Stimulated activated naive B cell treated with anti-CD40 and anti-IgM and Interleukin-4, amounts not matched to agents 10 μg/mL and 1 μg/mL and 100 μg/mL, for 72 hours (primary cell): ENCODE measurements at regions not wholly inside any gene's neighbourhood (a gene's known extent, or its start where the extent isn't known, plus 50 kb on each side); places are given as distances from the start of the nearest gene placed in this dataset.

ENCODE experiments used
- ATAC-seq, 2 donors: fragments of 150-1000 bp; cut with Tn5 transposase; replicated peaks; 2 replicates each; pipeline ENCODE4 v1.10.0; 2021; ENCODE audit warnings: moderate library complexity in 1 of 2
- DNase-seq: peaks from one replicate; pipeline ENCODE4 v3.0.0; 2021
- H3K27ac Mint-ChIP-seq: one replicate; pipeline ENCODE4 v1.8.0; 2022; ENCODE audit warnings: mild to moderate bottlenecking, mixed read lengths
- H3K27me3 Mint-ChIP-seq, 2 donors: one replicate each; pipeline ENCODE4 v1.8.0; 2022; ENCODE audit warnings: mixed read lengths in 2 of 2
- H3K36me3 Mint-ChIP-seq, 2 donors: one replicate each; pipeline ENCODE4 v1.8.0; 2022; ENCODE audit warnings: mixed read lengths in 2 of 2, mild to moderate bottlenecking in 1 of 2
- H3K4me1 Mint-ChIP-seq, 2 donors: one replicate each; pipeline ENCODE4 v1.8.0; 2022; ENCODE audit warnings: mixed read lengths in 2 of 2, mild to moderate bottlenecking in 1 of 2
- H3K4me3 Mint-ChIP-seq, 2 donors: one replicate each; pipeline ENCODE4 v1.8.0; 2022; ENCODE audit warnings: mild to moderate bottlenecking in 2 of 2, mixed read lengths in 2 of 2, moderate library complexity in 1 of 2
- H3K9me3 Mint-ChIP-seq, 2 donors: one replicate each; pipeline ENCODE4 v1.8.0; 2022; ENCODE audit warnings: mixed read lengths in 2 of 2, mild to moderate bottlenecking in 1 of 2

GRCh38 chr10:130400890-130401289, 264.7 kb downstream of the GLRX3 start:
- Mint-ChIP-seq H3K36me3 (no peaks in the 10 kb centered on the region), H3K27ac (no peak overlapping the region)
- ATAC-seq = no peak

GRCh38 chr10:130401860-130402765, 265.9 kb downstream of the GLRX3 start:
- no peak for ATAC-seq
- H3K4me3 Mint-ChIP-seq = no peak overlapping the region
- H3K9me3 Mint-ChIP-seq = peaks cover 5 to 10% of the 10 kb centered on the region in 2 donors
- H3K27ac Mint-ChIP-seq = no peak overlapping the region
- DNase-seq = no peak
- H3K27me3 Mint-ChIP-seq = peaks cover 0 to 11% of the 10 kb centered on the region in 2 donors
- H3K36me3 Mint-ChIP-seq = no peaks in the 10 kb centered on the region
- H3K4me1 Mint-ChIP-seq = no peaks in the 10 kb centered on the region

More at GRCh38 chr10:130400890-130401289, 264.7 kb downstream of the GLRX3 start:
- H3K9me3 Mint-ChIP-seq = peaks cover 9 to 10% of the 10 kb centered on the region in 2 donors
- DNase-seq = no peak
- H3K4me1 Mint-ChIP-seq = no peaks in the 10 kb centered on the region
- H3K27me3 Mint-ChIP-seq = peaks cover 0 to 11% of the 10 kb centered on the region in 2 donors
- no peak overlapping the region for H3K4me3 Mint-ChIP-seq

GRCh38 chr10:130403153-130404075, 267.2 kb downstream of the GLRX3 start:
- no peak overlapping the region for H3K4me3 Mint-ChIP-seq
- H3K9me3 Mint-ChIP-seq = peaks cover 2 to 3% of the 10 kb centered on the region in 2 donors
- H3K36me3 Mint-ChIP-seq = no peaks in the 10 kb centered on the region
- no peak overlapping the region for H3K27ac Mint-ChIP-seq
- peaks cover 0 to 11% of the 10 kb centered on the region in 2 donors for H3K27me3 Mint-ChIP-seq
- ATAC-seq = no peak
- H3K4me1 Mint-ChIP-seq = no peaks in the 10 kb centered on the region
- DNase-seq = no peak

- no peaks in the 10 kb centered on the region for H3K36me3 Mint-ChIP-seq
- H3K9me3 Mint-ChIP-seq = no peaks in the 10 kb centered on the region
- DNase-seq = no peak
- no peaks in the 10 kb centered on the region for H3K4me1 Mint-ChIP-seq
- H3K27ac Mint-ChIP-seq = no peak overlapping the region
- no peak for ATAC-seq
- peaks cover 0 to 11% of the 10 kb centered on the region in 2 donors for H3K27me3 Mint-ChIP-seq
- H3K4me3 Mint-ChIP-seq = no peak overlapping the region
Observed at GRCh38 chr10:130404476-130405055, 268.4 kb downstream of the GLRX3 start.

GRCh38 chr10:130407052-130407451, 270.9 kb downstream of the GLRX3 start:
- Mint-ChIP-seq H3K4me3 (no peak overlapping the region), H3K27ac (no peak overlapping the region), H3K36me3 (no peaks in the 10 kb centered on the region), H3K27me3 (peaks cover 0 to 11% of the 10 kb centered on the region in 2 donors), H3K4me1 (no peaks in the 10 kb centered on the region), H3K9me3 (no peaks in the 10 kb centered on the region)
- DNase-seq (no peak), ATAC-seq (no peak)

GRCh38 chr10:130409331-130409730, 273.1 kb downstream of the GLRX3 start:
- DNase-seq (no peak), ATAC-seq (no peak)
- Mint-ChIP-seq H3K27ac (no peak overlapping the region), H3K9me3 (no peaks in the 10 kb centered on the region), H3K27me3 (peaks cover 0 to 1% of the 10 kb centered on the region in 2 donors), H3K4me1 (no peaks in the 10 kb centered on the region), H3K4me3 (no peak overlapping the region), H3K36me3 (no peaks in the 10 kb centered on the region)

- no peaks in the 10 kb centered on the region for H3K36me3 Mint-ChIP-seq
- H3K9me3 Mint-ChIP-seq = no peaks in the 10 kb centered on the region
- H3K27ac Mint-ChIP-seq = no peak overlapping the region
- H3K4me3 Mint-ChIP-seq = no peak overlapping the region
- no peaks in the 10 kb centered on the region for H3K4me1 Mint-ChIP-seq
- ATAC-seq = no peak
- DNase-seq = no peak
- no peaks in the 10 kb centered on the region for H3K27me3 Mint-ChIP-seq
Observed at GRCh38 chr10:130409931-130410330, 273.7 kb downstream of the GLRX3 start.

- ATAC-seq (no peak), DNase-seq (no peak)
- Mint-ChIP-seq H3K9me3 (peaks cover 0 to 4% of the 10 kb centered on the region in 2 donors), H3K4me3 (no peak overlapping the region), H3K36me3 (no peaks in the 10 kb centered on the region), H3K27me3 (peaks cover 3 to 6% of the 10 kb centered on the region in 2 donors), H3K27ac (no peak overlapping the region), H3K4me1 (no peaks in the 10 kb centered on the region)
Observed at GRCh38 chr10:130411496-130412085, 275.4 kb downstream of the GLRX3 start.

GRCh38 chr10:130412317-130412716, 276.1 kb downstream of the GLRX3 start:
- no peaks in the 10 kb centered on the region for H3K36me3 Mint-ChIP-seq
- no peak overlapping the region for H3K27ac Mint-ChIP-seq
- peaks cover 3 to 6% of the 10 kb centered on the region in 2 donors for H3K27me3 Mint-ChIP-seq
- DNase-seq (no peak), ATAC-seq (no peak)
- no peaks in the 10 kb centered on the region for H3K4me1 Mint-ChIP-seq
- H3K4me3 Mint-ChIP-seq = no peak overlapping the region
- peaks cover 0 to 4% of the 10 kb centered on the region in 2 donors for H3K9me3 Mint-ChIP-seq

GRCh38 chr10:130416334-130417150, 280.4 kb downstream of the GLRX3 start:
- DNase-seq (no peak), ATAC-seq (no peak)
- no peak overlapping the region for H3K4me3 Mint-ChIP-seq
- H3K4me1 Mint-ChIP-seq = no peaks in the 10 kb centered on the region
- H3K27me3 Mint-ChIP-seq = peaks cover 3 to 6% of the 10 kb centered on the region in 2 donors
- no peaks in the 10 kb centered on the region for H3K36me3 Mint-ChIP-seq
- H3K9me3 Mint-ChIP-seq = peaks cover 0 to 4% of the 10 kb centered on the region in 2 donors
- no peak overlapping the region for H3K27ac Mint-ChIP-seq

GRCh38 chr10:130418731-130419130, 282.5 kb downstream of the GLRX3 start:
- Mint-ChIP-seq H3K9me3 (peaks cover 0 to 4% of the 10 kb centered on the region in 2 donors), H3K36me3 (no peaks in the 10 kb centered on the region), H3K27ac (no peak overlapping the region), H3K4me1 (no peaks in the 10 kb centered on the region), H3K27me3 (peaks cover 6 to 7% of the 10 kb centered on the region in 2 donors), H3K4me3 (no peak overlapping the region)
- DNase-seq = no peak
- no peak for ATAC-seq

- Mint-ChIP-seq H3K4me3 (no peak overlapping the region), H3K27me3 (peaks cover 0 to 4% of the 10 kb centered on the region in 2 donors), H3K9me3 (no peaks in the 10 kb centered on the region), H3K36me3 (no peaks in the 10 kb centered on the region), H3K4me1 (no peaks in the 10 kb centered on the region), H3K27ac (no peak overlapping the region)
- ATAC-seq (no peak), DNase-seq (no peak)
Observed at GRCh38 chr10:130421909-130422308, 285.7 kb downstream of the GLRX3 start.
